Small intestine (tissue), 7 donors: ENCODE measurements at regions not wholly inside any gene's neighbourhood (a gene's known extent, or its start where the extent isn't known, plus 50 kb on each side); places are given as distances from the start of the nearest gene placed in this dataset.
A peak's percentile ranks its signal among the peaks of the same experiment; 100 is the strongest.

Experiments used
- DNase-seq, 2 donors: peaks; one replicate each; pipeline versions ENCODE4 v3.0.0 to v3.0.0-alpha.2; 2013
- FAIRE-seq: peaks from 2 replicates; lab custom pipeline; 2012; peaks lifted over from hg19 to GRCh38; lab: Jason Lieb, UNC
- H3K27ac ChIP-seq, 3 donors: one replicate each; pipeline ENCODE4 v1.5.1; 2013; ENCODE audit warnings: low read length in 2 of 3, mild to moderate bottlenecking in 2 of 3, control low read depth in 1 of 3, inconsistent platforms in 1 of 3, low read depth in 1 of 3, moderate library complexity in 1 of 3
- H3K27me3 ChIP-seq, 3 donors: one replicate each; pipeline ENCODE4 v1.6.1; 2013; ENCODE audit warnings: low read length in 3 of 3, inconsistent platforms in 1 of 3; ENCODE audit not compliant: control insufficient read depth in 3 of 3, insufficient read depth in 3 of 3
- H3K36me3 ChIP-seq, 3 donors: one replicate each; pipeline ENCODE4 v1.6.1; 2013; ENCODE audit warnings: low read length in 3 of 3, inconsistent platforms in 1 of 3, low read depth in 1 of 3, mild to moderate bottlenecking in 1 of 3, moderate library complexity in 1 of 3; ENCODE audit not compliant: control insufficient read depth in 3 of 3, insufficient read depth in 2 of 3
- H3K4me1 ChIP-seq, 3 donors: one replicate each; pipeline ENCODE4 v1.6.1; 2013; ENCODE audit warnings: low read length in 2 of 3, inconsistent platforms in 1 of 3, low read depth in 1 of 3, mild to moderate bottlenecking in 1 of 3, moderate library complexity in 1 of 3; ENCODE audit not compliant: control insufficient read depth in 3 of 3, insufficient read depth in 2 of 3
- H3K4me3 ChIP-seq, 3 donors: one replicate each; pipeline ENCODE4 v1.5.1; 2013; ENCODE audit warnings: low read length in 3 of 3, control low read depth in 1 of 3, inconsistent platforms in 1 of 3, low read depth in 1 of 3, mild to moderate bottlenecking in 1 of 3, moderate library complexity in 1 of 3
- H3K9me3 ChIP-seq, 2 donors: one replicate each; pipeline ENCODE4 v1.6.1; 2013; ENCODE audit warnings: low read depth in 1 of 2, low read length in 1 of 2; ENCODE audit not compliant: control insufficient read depth in 2 of 2, insufficient read depth in 1 of 2
- WGBS, 3 donors: extraction: QIAGEN DNeasy Blood & Tissue Kit; methylation state at CpG; one replicate each; pipeline ENCODE4 v1.1.7; 2013; 5-methylcytosine and 5-hydroxymethylcytosine counted together
- donor health status: healthy with polysubstance abuse.
- donor health status: control.
- donor health status: control.
- donor health status: Bipolar disorder and iron deficiency.
- donor health status: healthy.

GRCh38 chr1:4564051-4564450, 90.4 kb upstream of the AJAP1 start:
- no peaks in the 10 kb centered on the region for H3K4me1 ChIP-seq
- 28 to 34% (median 30%) methylated on average over 10 of the region's 10 CpGs for WGBS, 3 donors
- no peaks in the 10 kb centered on the region for H3K36me3 ChIP-seq
- H3K4me3 ChIP-seq, result no peak overlapping the region
- FAIRE-seq, result no peak
- no peak for DNase-seq
- H3K27me3 ChIP-seq, result peaks cover 0 to 2% (median 0%) of the 10 kb centered on the region in 3 donors
- no peak overlapping the region for H3K27ac ChIP-seq
- H3K9me3 ChIP-seq, result no peaks in the 10 kb centered on the region

- no peak overlapping the region for H3K4me3 ChIP-seq
- no peaks in the 10 kb centered on the region for H3K4me1 ChIP-seq
- no peaks in the 10 kb centered on the region for H3K9me3 ChIP-seq
- DNase-seq, result no peak
- 66 to 71% (median 71%) methylated on average over 3 of the region's 3 CpGs for WGBS, 3 donors
- no peak overlapping the region for H3K27ac ChIP-seq
- FAIRE-seq, result no peak
- H3K27me3 ChIP-seq, result peaks cover 0 to 3% (median 0%) of the 10 kb centered on the region in 3 donors
- no peaks in the 10 kb centered on the region for H3K36me3 ChIP-seq
Observed at GRCh38 chr1:4565166-4565565, 89.2 kb upstream of the AJAP1 start.

- Histone ChIP-seq H3K9me3 (no peaks in the 10 kb centered on the region), H3K36me3 (no peaks in the 10 kb centered on the region), H3K27me3 (peaks cover 0 to 3% (median 0%) of the 10 kb centered on the region in 3 donors), H3K4me1 (no peaks in the 10 kb centered on the region), H3K27ac (no peak overlapping the region), H3K4me3 (no peak overlapping the region)
- WGBS, 3 donors, result 57 to 72% (median 66%) methylated on average over 12 of the region's 12 CpGs
- no peak for FAIRE-seq
- no peak for DNase-seq
Observed at GRCh38 chr1:4565801-4566449, 88.5 kb upstream of the AJAP1 start.

GRCh38 chr1:4571263-4571662, 83.1 kb upstream of the AJAP1 start:
- no peaks in the 10 kb centered on the region for H3K4me1 ChIP-seq
- FAIRE-seq (no peak), DNase-seq (no peak)
- no peaks in the 10 kb centered on the region for H3K36me3 ChIP-seq
- 80 to 84% (median 81%) methylated on average over 6 of the region's 6 CpGs for WGBS, 3 donors
- peaks cover 0 to 5% (median 0%) of the 10 kb centered on the region in 3 donors for H3K27me3 ChIP-seq
- H3K27ac ChIP-seq, result no peak overlapping the region
- H3K4me3 ChIP-seq, result no peak overlapping the region
- no peaks in the 10 kb centered on the region for H3K9me3 ChIP-seq

GRCh38 chr1:4573526-4573925, 80.9 kb upstream of the AJAP1 start:
- Histone ChIP-seq H3K27me3 (peaks cover 0 to 5% (median 0%) of the 10 kb centered on the region in 3 donors), H3K4me1 (no peaks in the 10 kb centered on the region), H3K36me3 (no peaks in the 10 kb centered on the region), H3K4me3 (no peak overlapping the region), H3K9me3 (no peaks in the 10 kb centered on the region), H3K27ac (no peak overlapping the region)
- WGBS, 3 donors, result 38 to 69% (median 55%) methylated on average over 3 of the region's 3 CpGs
- FAIRE-seq (no peak), DNase-seq (no peak)

GRCh38 chr1:4581807-4582206, 72.6 kb upstream of the AJAP1 start:
- no peaks in the 10 kb centered on the region for H3K4me1 ChIP-seq
- H3K9me3 ChIP-seq, result no peaks in the 10 kb centered on the region
- 73 to 74% (median 73%) methylated on average over 5 of the region's 5 CpGs for WGBS, 3 donors
- peaks cover 0 to 2% (median 0%) of the 10 kb centered on the region in 3 donors for H3K27me3 ChIP-seq
- no peak overlapping the region for H3K4me3 ChIP-seq
- no peak overlapping the region for H3K27ac ChIP-seq
- no peak for DNase-seq
- no peaks in the 10 kb centered on the region for H3K36me3 ChIP-seq
- no peak for FAIRE-seq

GRCh38 chr1:4584449-4584848, 70.0 kb upstream of the AJAP1 start:
- 68 to 86% (median 77%) methylated on average over 5 of the region's 5 CpGs for WGBS, 3 donors
- DNase-seq, result no peak
- no peaks in the 10 kb centered on the region for H3K4me1 ChIP-seq
- no peak overlapping the region for H3K27ac ChIP-seq
- no peak overlapping the region for H3K4me3 ChIP-seq
- no peaks in the 10 kb centered on the region for H3K36me3 ChIP-seq
- H3K27me3 ChIP-seq, result peaks cover 0 to 2% (median 0%) of the 10 kb centered on the region in 3 donors
- H3K9me3 ChIP-seq, result no peaks in the 10 kb centered on the region
- no peak for FAIRE-seq

GRCh38 chr1:4585216-4585615, 69.2 kb upstream of the AJAP1 start:
- H3K9me3 ChIP-seq, result no peaks in the 10 kb centered on the region
- FAIRE-seq (no peak), DNase-seq (peak; percentile 12 to 32)
- H3K27me3 ChIP-seq, result peaks cover 0 to 2% (median 0%) of the 10 kb centered on the region in 3 donors
- no peaks in the 10 kb centered on the region for H3K36me3 ChIP-seq
- WGBS, 3 donors, result 16 to 28% (median 28%) methylated on average over 14 to 17 of the region's 17 CpGs
- H3K4me1 ChIP-seq, result no peaks in the 10 kb centered on the region
- no peak overlapping the region for H3K27ac ChIP-seq
- H3K4me3 ChIP-seq, result no peak overlapping the region

GRCh38 chr1:4585705-4586104, 68.7 kb upstream of the AJAP1 start:
- WGBS, 3 donors, result 41 to 53% (median 45%) methylated on average over 6 of the region's 6 CpGs
- no peaks in the 10 kb centered on the region for H3K36me3 ChIP-seq
- no peaks in the 10 kb centered on the region for H3K9me3 ChIP-seq
- no peak overlapping the region for H3K4me3 ChIP-seq
- no peak overlapping the region for H3K27ac ChIP-seq
- H3K4me1 ChIP-seq, result no peaks in the 10 kb centered on the region
- FAIRE-seq, result no peak
- peaks cover 0 to 2% (median 0%) of the 10 kb centered on the region in 3 donors for H3K27me3 ChIP-seq
- DNase-seq, result no peak
